Neural progenitor cell (in vitro differentiated cells): ENCODE measurements at regions not wholly inside any gene's neighbourhood (a gene's known extent, or its start where the extent isn't known, plus 50 kb on each side); places are given as distances from the start of the nearest gene placed in this dataset.

ENCODE experiments used
- EZH2 ChIP-seq: fragments of 200-600 bp; sonication (generic); IDR thresholded peaks from 2 replicates; pipeline ENCODE4 v1.6.1; 2017; ENCODE audit warnings: antibody characterized with exemption, mild to moderate bottlenecking, moderate library complexity
- EZH2phosphoT487 ChIP-seq: fragments of 200-600 bp; sonication (generic); IDR thresholded peaks from 2 replicates; pipeline ENCODE4 v1.6.1; 2017; ENCODE audit warnings: antibody characterized with exemption
- TF ChIP-seq, protein P1 (sequence below): fragments of 200-600 bp; sonication (generic); IDR thresholded peaks from 2 replicates; pipeline ENCODE4 v1.5.1; 2017; ENCODE audit warnings: antibody characterized with exemption, mild to moderate bottlenecking

DNA sequence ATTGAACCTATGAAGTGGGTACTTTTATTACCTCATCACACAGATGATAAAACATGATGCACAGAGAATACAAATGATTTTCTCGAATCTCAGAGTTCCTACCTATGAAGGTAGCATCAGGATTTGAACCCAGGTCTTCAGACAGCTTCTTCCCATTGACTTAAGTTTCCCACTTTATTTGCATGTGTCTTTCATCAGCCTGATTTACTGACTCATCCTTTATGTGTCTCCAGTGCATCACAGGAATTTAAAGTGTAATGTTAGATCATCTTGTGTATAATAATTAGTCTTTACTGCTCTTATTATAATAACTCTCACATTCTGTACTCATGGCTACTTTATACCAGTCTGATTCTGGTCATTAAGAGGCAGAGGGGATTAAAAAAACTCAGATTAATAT, 449.4 kb upstream of the SUCLG2 start:
- TF ChIP-seq, protein P1, sequence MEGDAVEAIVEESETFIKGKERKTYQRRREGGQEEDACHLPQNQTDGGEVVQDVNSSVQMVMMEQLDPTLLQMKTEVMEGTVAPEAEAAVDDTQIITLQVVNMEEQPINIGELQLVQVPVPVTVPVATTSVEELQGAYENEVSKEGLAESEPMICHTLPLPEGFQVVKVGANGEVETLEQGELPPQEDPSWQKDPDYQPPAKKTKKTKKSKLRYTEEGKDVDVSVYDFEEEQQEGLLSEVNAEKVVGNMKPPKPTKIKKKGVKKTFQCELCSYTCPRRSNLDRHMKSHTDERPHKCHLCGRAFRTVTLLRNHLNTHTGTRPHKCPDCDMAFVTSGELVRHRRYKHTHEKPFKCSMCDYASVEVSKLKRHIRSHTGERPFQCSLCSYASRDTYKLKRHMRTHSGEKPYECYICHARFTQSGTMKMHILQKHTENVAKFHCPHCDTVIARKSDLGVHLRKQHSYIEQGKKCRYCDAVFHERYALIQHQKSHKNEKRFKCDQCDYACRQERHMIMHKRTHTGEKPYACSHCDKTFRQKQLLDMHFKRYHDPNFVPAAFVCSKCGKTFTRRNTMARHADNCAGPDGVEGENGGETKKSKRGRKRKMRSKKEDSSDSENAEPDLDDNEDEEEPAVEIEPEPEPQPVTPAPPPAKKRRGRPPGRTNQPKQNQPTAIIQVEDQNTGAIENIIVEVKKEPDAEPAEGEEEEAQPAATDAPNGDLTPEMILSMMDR: no peak
- TF ChIP-seq EZH2 (no peak), EZH2phosphoT487 (no peak)
